Neural progenitor cell (in vitro differentiated cells): ENCODE measurements at regions not wholly inside any gene's neighbourhood (a gene's known extent, or its start where the extent isn't known, plus 50 kb on each side); places are given as distances from the start of the nearest gene placed in this dataset.

ENCODE experiments used
- CTCF ChIP-seq: fragments of 200-600 bp; sonication (generic); IDR thresholded peaks from 2 replicates; pipeline ENCODE4 v1.5.1; 2017; ENCODE audit warnings: antibody characterized with exemption, mild to moderate bottlenecking
- EZH2 ChIP-seq: fragments of 200-600 bp; sonication (generic); IDR thresholded peaks from 2 replicates; pipeline ENCODE4 v1.6.1; 2017; ENCODE audit warnings: antibody characterized with exemption, mild to moderate bottlenecking, moderate library complexity

- TF ChIP-seq CTCF, result no peak
- no peak for TF ChIP-seq EZH2
Observed at GRCh38 chr5:153043886-153044285, 446.6 kb upstream of the GRIA1 start.
